ENCODE measurements at regions not wholly inside any gene's neighbourhood (a gene's known extent, or its start where the extent isn't known, plus 50 kb on each side); places are given as distances from the start of the nearest gene placed in this dataset.

DNA sequence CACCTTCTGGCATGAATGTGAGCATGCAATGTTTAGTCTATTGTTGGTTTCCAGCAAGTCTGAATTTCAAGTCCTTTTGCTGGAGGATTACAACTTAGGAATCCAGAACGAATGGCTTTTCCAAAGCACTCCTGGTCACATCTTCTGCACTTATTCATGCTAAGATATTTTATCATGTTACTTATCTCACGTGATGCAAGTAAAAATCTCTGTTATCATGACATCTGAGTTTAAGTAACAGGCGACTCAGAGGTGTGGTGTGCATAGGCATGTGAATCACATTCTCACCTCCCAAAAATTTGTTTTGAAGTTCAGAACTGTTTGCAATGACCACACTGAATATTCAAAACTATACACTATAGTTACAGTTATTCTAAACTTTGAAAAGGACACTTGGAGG lies 204.8 kb upstream of the FGGY start:
- H3K27me3 ChIP-seq (ENCODE audit: control insufficient read depth, insufficient read depth, low read length, poor library complexity, severe bottlenecking): no peaks in the 10 kb centered on the region
- WGBS, 2 experiments: 80 to 98% methylated on average over 3 of the region's 3 CpGs
- H3K4me3 ChIP-seq (ENCODE audit: insufficient read depth, low read depth, low read length): no peak overlapping the region
- H3K36me3 ChIP-seq (ENCODE audit: control insufficient read depth, insufficient read depth, low read length): no peaks in the 10 kb centered on the region
- H3K9me3 ChIP-seq (ENCODE audit: control insufficient read depth, low read length): no peaks in the 10 kb centered on the region
- no peak overlapping the region for H3K27ac ChIP-seq (ENCODE audit: insufficient read depth, low read depth, low read length, poor library complexity, severe bottlenecking)
- no peaks in the 10 kb centered on the region for H3K4me1 ChIP-seq (ENCODE audit: control insufficient read depth, insufficient read depth, low read length)

DNA sequence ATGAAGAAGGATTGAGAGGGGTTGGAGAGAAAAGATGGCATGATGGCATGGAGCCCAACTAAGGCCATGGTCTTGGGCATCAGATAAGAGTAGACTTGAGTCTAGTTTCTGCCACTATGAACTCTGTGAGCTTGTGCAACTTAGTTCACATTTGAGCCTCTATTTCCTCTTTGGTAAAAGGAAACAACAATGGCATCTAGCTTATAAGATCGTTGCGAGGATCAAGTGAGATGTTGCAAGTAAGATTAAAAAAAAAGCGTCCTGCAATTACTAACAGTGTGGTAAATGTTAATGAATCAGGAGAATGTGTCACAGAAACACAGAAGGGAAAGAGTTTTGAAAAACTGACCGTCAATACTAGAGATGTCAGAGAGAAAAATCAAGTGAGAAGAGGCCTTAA lies 202.9 kb upstream of the FGGY start:
- Histone ChIP-seq H3K27ac (ENCODE audit: insufficient read depth, low read depth, low read length, poor library complexity, severe bottlenecking) (no peak overlapping the region), H3K9me3 (ENCODE audit: control insufficient read depth, low read length) (no peaks in the 10 kb centered on the region), H3K4me3 (ENCODE audit: insufficient read depth, low read depth, low read length) (no peak overlapping the region), H3K27me3 (ENCODE audit: control insufficient read depth, insufficient read depth, low read length, poor library complexity, severe bottlenecking) (no peaks in the 10 kb centered on the region), H3K4me1 (ENCODE audit: control insufficient read depth, insufficient read depth, low read length) (no peaks in the 10 kb centered on the region), H3K36me3 (ENCODE audit: control insufficient read depth, insufficient read depth, low read length) (no peaks in the 10 kb centered on the region)
- 96 to 98% methylated on average over 4 of the region's 4 CpGs for WGBS, 2 experiments

DNA sequence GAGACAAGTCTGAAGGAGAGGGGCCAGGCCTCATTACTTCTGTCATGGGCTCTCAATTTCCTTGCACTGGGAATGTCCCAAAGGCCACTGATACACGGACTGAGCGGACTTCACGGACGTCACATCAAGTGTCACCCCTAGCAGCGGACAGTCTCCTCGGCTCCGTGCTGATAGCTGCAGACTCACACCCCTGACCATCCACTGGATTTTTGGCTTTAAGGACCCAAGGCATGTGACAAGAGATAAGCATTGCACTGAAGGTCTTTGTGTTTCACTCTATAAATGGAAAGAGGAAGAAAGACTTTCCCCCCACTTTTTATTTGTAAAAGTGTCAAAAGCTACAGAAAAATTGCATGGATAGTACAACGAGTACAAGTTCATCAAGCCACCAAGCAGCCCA lies 200.4 kb upstream of the FGGY start:
- no peaks in the 10 kb centered on the region for H3K27me3 ChIP-seq (ENCODE audit: control insufficient read depth, insufficient read depth, low read length, poor library complexity, severe bottlenecking)
- H3K9me3 ChIP-seq (ENCODE audit: control insufficient read depth, low read length): no peaks in the 10 kb centered on the region
- H3K36me3 ChIP-seq (ENCODE audit: control insufficient read depth, insufficient read depth, low read length): no peaks in the 10 kb centered on the region
- 89 to 96% methylated on average over 7 to 8 of the region's 8 CpGs for WGBS, 2 experiments
- no peak overlapping the region for H3K27ac ChIP-seq (ENCODE audit: insufficient read depth, low read depth, low read length, poor library complexity, severe bottlenecking)
- no peak overlapping the region for H3K4me3 ChIP-seq (ENCODE audit: insufficient read depth, low read depth, low read length)
- H3K4me1 ChIP-seq (ENCODE audit: control insufficient read depth, insufficient read depth, low read length): no peaks in the 10 kb centered on the region

DNA sequence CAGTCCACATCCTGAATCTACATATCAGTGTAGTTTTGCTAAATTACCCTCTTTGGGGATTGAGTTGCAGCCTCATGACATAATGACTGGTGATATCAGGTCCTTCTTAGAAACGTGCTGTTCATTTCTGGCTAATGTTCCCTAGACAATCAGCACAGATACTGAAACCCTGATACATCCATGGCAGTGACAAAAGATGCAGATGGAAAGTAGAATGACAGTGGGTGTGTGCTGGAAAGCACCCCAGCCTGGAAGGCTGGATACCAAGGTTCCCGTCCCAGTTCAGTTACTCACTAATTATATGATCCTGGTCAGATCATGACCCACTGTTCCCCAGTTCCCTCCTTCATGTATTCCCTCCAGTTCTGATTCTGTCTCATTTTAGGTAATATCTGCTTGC lies 198.2 kb upstream of the FGGY start:
- no peaks in the 10 kb centered on the region for H3K36me3 ChIP-seq (ENCODE audit: control insufficient read depth, insufficient read depth, low read length)
- no peak overlapping the region for H3K27ac ChIP-seq (ENCODE audit: insufficient read depth, low read depth, low read length, poor library complexity, severe bottlenecking)
- H3K4me3 ChIP-seq (ENCODE audit: insufficient read depth, low read depth, low read length): no peak overlapping the region
- no peaks in the 10 kb centered on the region for H3K4me1 ChIP-seq (ENCODE audit: control insufficient read depth, insufficient read depth, low read length)
- H3K9me3 ChIP-seq (ENCODE audit: control insufficient read depth, low read length): no peaks in the 10 kb centered on the region
- H3K27me3 ChIP-seq (ENCODE audit: control insufficient read depth, insufficient read depth, low read length, poor library complexity, severe bottlenecking): no peaks in the 10 kb centered on the region
- 86% methylated on average over 2 of the region's 2 CpGs for WGBS, 2 experiments

DNA sequence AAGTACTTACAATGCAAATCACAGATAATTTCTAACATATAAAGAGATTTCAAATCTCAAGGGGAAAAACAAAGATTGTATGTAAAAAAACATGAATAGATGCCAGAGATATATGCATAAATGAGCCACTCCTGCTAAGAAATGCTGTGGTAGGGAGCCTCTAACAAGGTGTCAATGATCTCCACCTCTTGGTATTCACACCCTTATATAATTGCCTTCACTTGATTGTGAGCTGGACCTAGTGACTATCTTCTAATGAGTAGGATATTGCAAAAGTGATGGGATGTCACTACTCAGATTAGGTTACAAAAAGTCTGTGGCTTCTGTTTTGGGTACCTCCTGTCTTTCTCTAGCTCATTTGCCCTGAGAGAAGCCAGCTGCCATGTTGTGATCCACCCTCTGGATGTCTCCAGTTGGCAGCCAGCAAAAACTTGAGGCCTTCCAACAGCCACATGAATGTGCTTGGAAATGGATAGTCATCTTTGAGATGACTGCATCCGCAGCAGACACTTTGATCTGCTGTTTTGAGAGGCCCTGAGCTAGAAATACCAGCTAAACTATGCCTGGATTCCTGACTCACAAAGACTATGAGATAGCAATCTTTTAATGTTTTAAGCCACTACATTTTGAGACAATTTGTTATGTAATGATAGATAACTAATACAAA lies 196.1 kb upstream of the FGGY start:
- Histone ChIP-seq H3K36me3 (ENCODE audit: control insufficient read depth, insufficient read depth, low read length) (no peaks in the 10 kb centered on the region), H3K27me3 (ENCODE audit: control insufficient read depth, insufficient read depth, low read length, poor library complexity, severe bottlenecking) (no peaks in the 10 kb centered on the region), H3K9me3 (ENCODE audit: control insufficient read depth, low read length) (no peaks in the 10 kb centered on the region), H3K4me3 (ENCODE audit: insufficient read depth, low read depth, low read length) (no peak overlapping the region), H3K4me1 (ENCODE audit: control insufficient read depth, insufficient read depth, low read length) (no peaks in the 10 kb centered on the region), H3K27ac (ENCODE audit: insufficient read depth, low read depth, low read length, poor library complexity, severe bottlenecking) (no peak overlapping the region)
- WGBS, 2 experiments: 96 to 100% methylated on average over 1 of the region's 1 CpG

DNA sequence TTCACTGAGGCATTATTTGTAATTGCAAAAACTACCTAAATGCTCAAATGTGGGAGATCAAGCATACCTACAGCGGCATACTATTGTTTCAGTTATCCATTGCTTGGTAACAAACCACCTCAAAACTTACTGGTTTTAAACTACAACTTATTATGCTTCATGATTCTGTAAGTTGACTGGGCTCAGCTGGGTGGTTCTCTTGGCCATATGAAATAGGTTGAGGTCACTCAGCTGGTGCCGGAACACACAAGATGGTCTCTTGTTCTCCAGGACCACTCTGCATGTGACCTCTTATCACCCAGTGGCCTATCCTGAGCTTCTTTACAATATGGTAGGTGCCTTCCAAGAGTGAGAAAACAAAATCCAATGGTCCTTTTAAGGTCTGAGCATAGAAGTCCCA lies 195.4 kb upstream of the FGGY start:
- no peak overlapping the region for H3K27ac ChIP-seq (ENCODE audit: insufficient read depth, low read depth, low read length, poor library complexity, severe bottlenecking)
- no peaks in the 10 kb centered on the region for H3K4me1 ChIP-seq (ENCODE audit: control insufficient read depth, insufficient read depth, low read length)
- H3K36me3 ChIP-seq (ENCODE audit: control insufficient read depth, insufficient read depth, low read length): no peaks in the 10 kb centered on the region
- no peaks in the 10 kb centered on the region for H3K27me3 ChIP-seq (ENCODE audit: control insufficient read depth, insufficient read depth, low read length, poor library complexity, severe bottlenecking)
- H3K9me3 ChIP-seq (ENCODE audit: control insufficient read depth, low read length): no peaks in the 10 kb centered on the region
- H3K4me3 ChIP-seq (ENCODE audit: insufficient read depth, low read depth, low read length): no peak overlapping the region
- 77 to 78% methylated on average over 2 of the region's 2 CpGs for WGBS, 2 experiments

DNA sequence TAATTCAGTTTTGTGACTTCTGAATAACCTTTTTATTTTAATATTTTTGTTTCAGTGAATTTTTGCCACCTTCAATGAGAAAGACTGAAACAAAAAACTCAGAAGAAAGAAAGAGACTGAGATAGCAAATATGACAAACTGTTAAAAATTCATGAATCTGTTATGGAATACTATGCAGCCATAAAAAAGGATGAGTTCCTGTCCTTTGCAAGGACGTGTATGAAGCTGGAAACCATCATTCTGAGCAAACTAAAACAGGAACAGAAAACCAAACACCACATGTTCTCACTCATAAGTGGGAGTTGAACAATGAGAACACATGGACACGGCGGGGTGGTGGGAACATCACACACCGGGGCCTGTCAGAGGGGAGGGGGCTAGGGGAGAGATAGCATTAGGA lies 193.4 kb upstream of the FGGY start:
- WGBS, 2 experiments: 68 to 97% methylated on average over 2 to 4 of the region's 4 CpGs
- H3K27me3 ChIP-seq (ENCODE audit: control insufficient read depth, insufficient read depth, low read length, poor library complexity, severe bottlenecking): no peaks in the 10 kb centered on the region
- no peaks in the 10 kb centered on the region for H3K9me3 ChIP-seq (ENCODE audit: control insufficient read depth, low read length)
- no peak overlapping the region for H3K27ac ChIP-seq (ENCODE audit: insufficient read depth, low read depth, low read length, poor library complexity, severe bottlenecking)
- H3K36me3 ChIP-seq (ENCODE audit: control insufficient read depth, insufficient read depth, low read length): no peaks in the 10 kb centered on the region
- no peak overlapping the region for H3K4me3 ChIP-seq (ENCODE audit: insufficient read depth, low read depth, low read length)
- peaks cover 3% of the 10 kb centered on the region for H3K4me1 ChIP-seq (ENCODE audit: control insufficient read depth, insufficient read depth, low read length)

DNA sequence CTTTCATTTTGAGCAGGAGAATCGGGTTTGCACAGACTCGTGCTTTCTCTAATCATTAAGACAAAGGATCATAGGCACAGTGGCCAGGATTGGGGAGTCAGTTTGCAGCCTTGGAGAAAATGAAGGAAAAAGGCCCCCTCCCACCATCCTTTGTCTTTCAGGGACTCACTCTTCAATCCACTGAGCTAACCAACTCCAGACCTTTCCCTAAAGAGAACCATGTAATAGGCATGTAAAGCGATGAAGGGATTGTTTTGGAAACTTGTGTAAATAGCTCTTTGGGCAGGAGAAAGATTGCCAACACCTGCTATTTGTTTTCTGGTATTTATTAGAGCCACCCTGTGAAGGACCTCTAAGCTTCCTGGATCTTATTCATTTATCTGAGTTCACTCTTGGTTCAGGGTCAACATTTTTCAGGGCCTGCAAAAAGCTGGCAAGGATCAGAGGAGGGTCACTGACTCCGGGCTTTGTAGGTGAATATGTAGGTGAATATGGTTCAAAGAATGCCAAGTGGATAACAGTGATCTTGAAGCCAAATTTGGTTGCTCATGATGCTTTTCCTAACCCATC lies 192.6 kb upstream of the FGGY start:
- Histone ChIP-seq H3K27ac (ENCODE audit: insufficient read depth, low read depth, low read length, poor library complexity, severe bottlenecking) (no peak overlapping the region), H3K4me3 (ENCODE audit: insufficient read depth, low read depth, low read length) (no peak overlapping the region), H3K36me3 (ENCODE audit: control insufficient read depth, insufficient read depth, low read length) (no peaks in the 10 kb centered on the region), H3K9me3 (ENCODE audit: control insufficient read depth, low read length) (no peaks in the 10 kb centered on the region), H3K4me1 (ENCODE audit: control insufficient read depth, insufficient read depth, low read length) (peaks cover 3% of the 10 kb centered on the region), H3K27me3 (ENCODE audit: control insufficient read depth, insufficient read depth, low read length, poor library complexity, severe bottlenecking) (no peaks in the 10 kb centered on the region)
- WGBS, 2 experiments: 83 to 94% methylated on average over 4 of the region's 4 CpGs

DNA sequence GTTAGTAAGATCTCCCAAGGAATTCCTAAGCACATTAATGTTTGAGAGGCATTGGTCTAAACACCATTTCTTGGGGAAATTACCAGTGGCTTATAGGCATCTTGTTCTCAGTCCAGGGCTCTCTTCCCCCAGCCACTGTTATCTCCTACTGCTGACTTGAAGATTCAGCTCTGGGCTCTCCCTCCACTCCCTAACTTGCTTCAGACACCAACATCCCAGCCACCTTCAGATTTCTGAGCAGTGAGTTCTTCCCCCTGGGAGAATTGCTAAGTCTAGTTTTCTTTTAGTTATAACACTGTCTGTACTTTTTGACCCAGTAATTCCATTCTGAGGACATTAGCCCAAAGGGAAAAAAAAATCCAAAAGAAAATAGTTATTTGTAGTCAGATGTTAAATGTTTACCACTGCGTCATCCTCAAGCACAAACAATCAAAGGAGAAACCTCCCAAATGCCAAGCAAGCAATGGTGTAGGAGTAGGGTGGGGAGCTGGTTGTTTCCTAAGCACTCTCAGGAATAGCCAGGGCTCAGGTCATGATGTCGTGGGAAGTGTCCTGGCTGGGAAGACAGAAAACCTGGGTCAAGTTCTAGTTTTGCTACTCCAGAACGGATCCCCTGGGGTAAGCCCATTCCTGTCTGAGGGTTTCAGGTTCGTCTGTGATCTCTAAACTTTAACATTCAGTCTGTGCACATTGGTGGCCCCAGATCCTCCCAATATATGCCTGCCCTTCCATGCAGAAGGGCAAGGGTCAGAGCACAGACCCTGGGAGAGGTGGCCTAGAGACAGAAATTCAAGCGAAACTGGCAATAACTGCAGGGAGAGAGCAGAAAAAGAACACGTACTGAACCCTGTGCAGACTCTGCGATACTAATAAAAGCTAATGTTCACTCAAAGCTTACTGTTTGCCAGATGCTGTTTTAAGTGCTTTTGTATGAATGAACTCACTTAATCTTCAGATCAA lies 191.1 kb upstream of the FGGY start:
- Histone ChIP-seq H3K4me1 (ENCODE audit: control insufficient read depth, insufficient read depth, low read length) (peaks cover 3% of the 10 kb centered on the region), H3K27ac (ENCODE audit: insufficient read depth, low read depth, low read length, poor library complexity, severe bottlenecking) (no peak overlapping the region), H3K27me3 (ENCODE audit: control insufficient read depth, insufficient read depth, low read length, poor library complexity, severe bottlenecking) (no peaks in the 10 kb centered on the region), H3K4me3 (ENCODE audit: insufficient read depth, low read depth, low read length) (no peak overlapping the region), H3K9me3 (ENCODE audit: control insufficient read depth, low read length) (no peaks in the 10 kb centered on the region), H3K36me3 (ENCODE audit: control insufficient read depth, insufficient read depth, low read length) (no peaks in the 10 kb centered on the region)
- 90% methylated on average over 7 of the region's 7 CpGs for WGBS, 2 experiments

DNA sequence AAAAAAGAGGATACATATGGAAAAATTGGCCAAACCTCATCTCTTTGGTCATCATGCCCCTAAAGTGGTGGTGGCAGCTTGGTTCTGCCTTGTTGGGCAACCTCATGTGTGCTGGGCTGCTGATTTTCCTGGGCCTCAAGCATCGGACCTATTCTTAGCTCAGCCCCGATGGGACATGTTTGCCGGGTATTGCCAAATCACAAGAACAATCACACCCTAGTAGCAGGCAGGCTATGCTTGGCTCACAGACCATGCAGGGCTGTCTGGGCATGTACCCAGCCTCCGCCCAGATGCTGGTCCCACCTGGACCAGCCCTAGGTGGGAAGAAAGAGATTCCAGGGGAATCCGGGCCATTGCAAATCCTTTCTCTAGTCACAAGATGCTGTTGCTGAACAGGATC lies 189.4 kb upstream of the FGGY start:
- no peak overlapping the region for H3K27ac ChIP-seq (ENCODE audit: insufficient read depth, low read depth, low read length, poor library complexity, severe bottlenecking)
- 87 to 92% methylated on average over 5 of the region's 5 CpGs for WGBS, 2 experiments

More for the DNA sequence above, 189.4 kb upstream of the FGGY start:
- Histone ChIP-seq H3K36me3 (ENCODE audit: control insufficient read depth, insufficient read depth, low read length) (no peaks in the 10 kb centered on the region), H3K4me1 (ENCODE audit: control insufficient read depth, insufficient read depth, low read length) (peaks cover 3% of the 10 kb centered on the region), H3K4me3 (ENCODE audit: insufficient read depth, low read depth, low read length) (no peak overlapping the region), H3K9me3 (ENCODE audit: control insufficient read depth, low read length) (no peaks in the 10 kb centered on the region), H3K27me3 (ENCODE audit: control insufficient read depth, insufficient read depth, low read length, poor library complexity, severe bottlenecking) (no peaks in the 10 kb centered on the region)

Data from ectodermal cell (in vitro differentiated cells).